GM18909 (cell line): ENCODE measurements at regions not wholly inside any gene's neighbourhood (a gene's known extent, or its start where the extent isn't known, plus 50 kb on each side); places are given as distances from the start of the nearest gene placed in this dataset.
"Not testable (repeated sequence)": the region's sequence is repeated elsewhere in the genome, so short reads cannot be mapped to it uniquely, and the experiment has no call there.

Experiments used
- ATAC-seq: cut with Tn5 transposase; IDR thresholded peaks from one replicate; pipeline ENCODE4 v1.9.1; 2021; ENCODE audit warnings: mild to moderate bottlenecking; ENCODE audit not compliant: unreplicated experiment, poor library complexity

DNA sequence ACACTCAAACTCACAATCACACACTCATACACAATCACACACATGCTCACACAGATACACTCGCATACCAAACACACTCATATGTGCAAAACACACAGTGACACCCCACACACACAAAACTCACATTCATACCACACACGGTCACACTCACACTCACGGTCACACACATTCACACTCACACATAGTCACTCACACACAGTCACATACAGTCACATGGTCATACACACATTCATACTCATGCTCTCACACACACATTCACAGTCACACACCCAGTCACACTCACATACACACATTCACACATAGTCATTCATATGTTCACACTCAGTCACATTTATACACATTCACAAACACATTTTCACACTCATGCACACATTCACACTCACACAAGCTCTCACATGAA, 296.0 kb upstream of the RNF32 start:
- ATAC-seq: no peak

DNA sequence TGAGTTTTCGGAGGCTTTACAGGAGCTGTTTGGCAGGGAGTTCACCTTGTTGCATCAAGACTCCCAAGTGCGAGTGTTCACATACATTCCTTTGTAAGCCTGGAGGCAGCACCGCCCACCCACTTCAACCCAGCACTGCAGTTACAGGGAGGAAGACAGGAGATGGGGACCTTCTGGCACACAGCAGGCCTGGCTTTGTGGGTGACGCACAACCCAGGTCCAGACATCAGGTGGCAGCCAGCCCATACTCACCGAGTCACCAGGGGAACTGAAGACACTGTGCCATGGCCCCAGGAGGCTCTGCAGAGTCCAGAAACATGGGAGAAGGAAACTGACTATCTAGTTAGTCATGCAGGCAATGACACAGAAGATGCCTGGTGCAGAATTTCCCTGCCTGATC, 305.9 kb upstream of the RNF32 start:
- ATAC-seq: no peak

DNA sequence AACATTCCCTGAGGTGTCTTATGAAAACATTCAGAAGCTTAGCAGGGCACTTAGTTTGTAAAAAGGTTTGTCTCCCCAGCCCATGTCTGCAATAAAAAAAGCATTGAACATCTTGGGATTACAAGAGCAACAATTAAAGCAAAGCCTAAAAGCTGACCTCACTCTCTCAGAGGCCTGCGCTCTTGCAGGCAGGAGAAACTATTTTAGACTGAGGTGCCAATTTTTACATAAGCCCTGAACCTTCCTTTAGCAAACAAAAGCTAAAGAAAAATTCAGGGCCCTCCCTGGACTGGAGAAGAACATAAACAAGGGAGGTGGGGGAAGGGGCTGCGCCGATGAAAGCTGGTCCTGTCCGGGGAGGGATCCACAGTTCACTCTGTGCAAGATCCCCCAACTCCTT, 312.7 kb upstream of the RNF32 start:
- no peak for ATAC-seq

DNA sequence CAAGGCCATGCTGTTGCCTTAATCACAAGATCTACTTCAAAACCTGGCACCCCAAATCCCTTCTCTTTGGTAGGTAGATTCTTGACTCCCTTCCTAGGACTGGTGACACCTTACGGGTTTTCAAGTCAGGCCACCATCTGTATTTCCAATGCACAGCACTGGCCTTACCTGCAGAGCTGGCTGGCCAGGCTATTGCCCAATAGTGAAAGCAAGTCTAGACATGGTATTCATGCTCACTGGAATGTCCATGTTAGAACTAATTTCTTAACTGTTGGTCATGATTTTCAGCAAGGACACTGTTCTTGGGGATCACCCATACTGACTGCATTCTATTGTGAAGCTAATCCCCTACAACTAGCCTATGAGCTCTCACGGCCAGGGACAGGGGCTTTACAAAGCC, 313.1 kb upstream of the RNF32 start:
- ATAC-seq: no peak

DNA sequence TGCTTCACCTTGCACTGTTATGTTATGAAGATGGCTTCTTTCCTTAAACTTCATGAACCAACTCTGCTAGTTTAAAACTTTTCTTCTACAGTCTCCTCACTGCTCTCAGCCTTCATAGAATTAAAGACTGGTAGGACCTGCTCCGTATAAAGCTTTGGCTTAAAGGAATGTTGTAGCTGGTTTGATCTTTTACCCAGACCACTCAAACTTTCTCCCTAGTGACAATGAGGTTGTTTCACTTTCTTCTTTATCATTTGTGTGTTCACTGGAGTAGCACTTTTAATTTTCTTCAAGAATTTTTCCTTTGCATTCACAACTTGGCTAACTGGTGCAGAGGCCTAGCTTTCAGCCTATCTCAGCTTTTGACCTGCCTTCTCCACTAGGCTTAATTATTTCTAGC, 316.4 kb upstream of the RNF32 start:
- ATAC-seq: no peak

DNA sequence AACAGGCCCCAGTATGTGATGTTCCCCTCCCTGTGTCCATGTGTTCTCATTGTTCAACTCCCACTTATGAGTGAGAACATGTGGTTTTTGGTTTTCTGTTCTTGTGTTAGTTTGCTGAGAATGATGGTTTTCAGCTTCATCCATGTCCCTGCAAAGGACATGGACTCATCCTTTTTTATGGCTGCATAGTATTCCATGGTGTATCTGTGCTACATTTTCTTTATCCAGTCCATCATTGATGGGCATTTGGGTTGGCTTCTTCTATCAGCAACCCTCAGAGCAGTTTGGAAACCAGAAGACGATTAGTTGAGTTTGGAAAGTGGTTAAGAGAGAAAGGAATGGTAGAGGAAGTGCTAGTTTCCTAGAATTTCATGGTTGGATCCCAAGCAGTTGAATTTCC, 319.1 kb upstream of the RNF32 start:
- ATAC-seq: not testable (repeated sequence)

DNA sequence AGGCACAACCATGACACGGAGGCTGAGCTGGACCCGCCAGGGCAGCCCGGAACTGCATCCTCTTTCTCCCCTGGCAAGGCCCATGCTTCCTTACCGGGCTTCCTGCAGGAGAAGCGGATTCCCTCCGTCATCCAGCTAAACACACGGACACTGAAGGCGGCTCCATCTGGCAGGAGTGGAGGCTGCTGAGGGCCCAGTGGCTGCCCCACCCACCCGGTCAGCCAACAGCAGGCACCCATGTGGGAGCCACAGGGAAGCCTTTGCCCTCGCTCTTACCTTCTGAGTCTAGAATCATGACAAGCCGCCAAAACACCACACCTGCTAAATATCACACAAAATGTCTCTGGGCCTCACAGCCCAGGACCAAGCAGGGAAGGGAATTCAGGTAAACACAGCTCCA, 321.6 kb upstream of the RNF32 start:
- ATAC-seq: no peak

DNA sequence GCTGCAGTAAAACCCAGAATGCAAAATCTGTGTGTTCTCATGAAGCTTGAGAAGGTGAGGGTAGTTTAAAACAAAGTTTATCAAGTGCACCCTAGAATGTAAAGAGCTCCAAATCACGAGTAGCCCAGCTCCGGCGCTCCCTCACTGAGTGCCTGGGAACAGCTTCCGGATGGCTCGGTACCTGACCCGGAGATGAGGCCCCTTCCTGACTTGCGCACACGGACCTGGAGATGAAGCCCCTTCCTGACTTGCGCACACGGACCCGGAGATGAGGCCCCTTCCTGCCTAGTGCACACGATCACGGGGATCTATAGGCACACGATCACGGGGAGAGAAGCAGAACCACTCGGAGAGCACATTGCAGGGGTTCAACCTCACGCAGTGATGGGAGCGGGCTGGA, 322.1 kb upstream of the RNF32 start:
- ATAC-seq: no peak

DNA sequence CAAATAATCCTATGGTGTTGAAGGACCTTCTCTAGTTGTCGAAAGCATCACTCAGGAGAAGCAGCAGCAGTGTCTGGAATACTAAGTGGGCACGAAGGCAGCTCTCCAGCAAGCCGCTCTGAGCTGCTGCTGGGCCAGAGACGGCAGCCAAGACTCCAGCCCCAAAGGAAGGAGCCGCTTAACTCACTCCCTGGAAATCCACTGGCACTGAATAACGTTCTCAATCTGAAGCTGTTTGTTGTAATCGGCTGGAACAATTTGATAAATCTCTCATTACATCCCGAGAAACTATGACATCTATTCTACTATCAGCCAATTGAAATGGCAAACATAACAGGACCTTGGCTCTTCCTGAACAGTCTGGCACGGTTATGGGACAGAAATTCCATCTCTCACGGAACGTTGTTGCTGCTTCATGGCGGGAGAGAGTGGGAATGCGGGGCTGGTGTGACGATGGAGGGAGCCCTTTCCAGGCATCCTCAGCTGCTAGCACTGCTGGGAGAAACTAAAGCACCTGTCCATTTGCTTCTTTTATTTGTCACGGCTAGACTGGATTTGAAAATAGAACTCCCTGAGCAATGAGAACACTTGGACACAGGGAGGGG, 331.5 kb upstream of the RNF32 start:
- ATAC-seq: no peak

DNA sequence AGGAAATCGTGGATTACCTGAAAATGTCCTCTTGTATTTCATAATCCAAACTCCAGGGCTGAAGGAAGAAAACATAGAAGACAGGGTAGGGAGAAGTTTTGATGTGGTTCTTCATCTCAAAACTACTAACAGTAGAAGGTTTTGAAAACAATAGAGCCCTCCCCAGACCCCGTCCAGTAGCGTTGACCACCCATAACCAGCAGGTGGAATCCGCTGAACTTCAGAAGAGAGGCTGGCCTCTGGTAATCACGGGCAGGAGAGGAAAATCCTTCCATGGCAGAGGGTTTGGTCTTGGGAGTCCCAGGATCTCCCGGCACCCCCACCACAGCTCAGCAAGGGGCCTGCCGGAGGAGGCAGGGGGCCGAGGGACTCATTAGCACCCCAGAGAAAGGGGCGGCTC, 333.4 kb upstream of the RNF32 start:
- ATAC-seq: no peak

DNA sequence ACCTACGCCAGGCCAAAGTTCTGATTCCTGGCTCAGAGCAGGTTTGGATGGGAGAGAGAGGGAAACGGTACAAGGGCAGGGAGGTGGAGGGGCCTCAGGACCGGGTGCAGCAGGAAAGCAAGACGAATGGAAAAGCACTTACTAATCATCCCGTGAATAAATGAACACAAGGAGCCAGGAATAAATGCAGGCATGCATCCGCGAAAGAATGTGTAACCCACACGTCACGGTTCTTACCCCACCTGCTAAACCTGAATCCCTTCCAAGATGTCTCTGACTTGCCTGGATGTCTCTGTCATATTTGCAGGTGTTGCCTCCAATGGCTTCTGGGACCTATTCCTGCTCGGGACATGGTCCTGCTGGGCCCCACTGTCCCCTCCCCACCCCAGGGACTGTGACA, 335.2 kb upstream of the RNF32 start:
- ATAC-seq: no peak

DNA sequence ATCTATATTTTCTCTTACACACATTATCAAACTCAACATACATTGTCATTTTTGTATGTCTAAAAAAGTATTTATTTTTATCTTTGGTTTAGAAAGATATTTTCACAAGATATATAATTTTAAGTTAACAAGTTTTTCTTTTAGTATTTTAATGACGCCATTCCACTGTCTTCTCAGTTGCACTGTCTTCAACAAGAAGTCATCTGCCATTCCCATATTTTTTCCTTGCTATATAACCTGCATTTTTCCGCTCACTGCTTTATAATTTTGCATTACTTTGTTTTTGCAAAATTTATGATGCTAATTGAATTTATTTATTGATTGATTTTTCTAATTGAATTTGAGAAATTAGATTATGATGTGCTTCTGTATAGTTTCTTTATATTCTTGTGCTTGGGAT, 357.8 kb upstream of the RNF32 start:
- no peak for ATAC-seq

DNA sequence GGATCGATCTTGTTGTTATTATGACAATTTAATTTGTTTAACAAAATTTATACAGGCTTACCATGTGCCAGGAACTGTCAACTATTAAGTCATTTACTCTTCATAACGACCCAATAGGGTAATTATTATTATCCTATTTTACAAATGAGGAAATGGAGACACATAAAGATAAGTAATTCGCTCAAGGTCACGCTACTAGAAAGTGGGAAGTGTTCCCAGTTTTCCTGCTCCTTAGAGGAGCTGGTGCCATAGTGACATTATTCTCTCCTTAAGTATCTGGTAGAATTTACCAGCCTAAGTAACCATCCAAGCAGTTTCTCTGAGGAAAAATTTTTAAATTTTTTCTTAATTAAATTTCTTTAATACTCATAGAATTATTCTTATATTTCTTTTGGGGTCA, 360.9 kb upstream of the RNF32 start:
- no peak for ATAC-seq

DNA sequence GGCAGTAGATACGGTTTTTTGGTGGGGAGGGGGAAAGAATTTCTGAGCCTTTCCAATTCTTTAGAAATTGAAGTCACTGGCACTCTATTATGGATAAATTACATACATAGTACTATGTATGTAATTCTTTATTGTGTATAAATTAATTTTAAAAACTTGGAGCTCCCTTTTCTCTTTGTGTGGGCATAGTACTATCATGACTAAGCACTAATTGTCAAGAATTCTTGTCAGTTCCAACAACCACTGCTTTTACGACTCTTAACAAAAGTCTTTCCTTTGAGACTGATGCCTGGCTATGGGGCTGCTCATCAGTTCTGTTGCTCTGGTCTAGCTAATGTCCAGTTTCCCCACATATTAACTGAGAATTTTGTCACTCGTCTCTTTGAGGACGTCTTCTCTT, 365.3 kb upstream of the RNF32 start:
- ATAC-seq: no peak

DNA sequence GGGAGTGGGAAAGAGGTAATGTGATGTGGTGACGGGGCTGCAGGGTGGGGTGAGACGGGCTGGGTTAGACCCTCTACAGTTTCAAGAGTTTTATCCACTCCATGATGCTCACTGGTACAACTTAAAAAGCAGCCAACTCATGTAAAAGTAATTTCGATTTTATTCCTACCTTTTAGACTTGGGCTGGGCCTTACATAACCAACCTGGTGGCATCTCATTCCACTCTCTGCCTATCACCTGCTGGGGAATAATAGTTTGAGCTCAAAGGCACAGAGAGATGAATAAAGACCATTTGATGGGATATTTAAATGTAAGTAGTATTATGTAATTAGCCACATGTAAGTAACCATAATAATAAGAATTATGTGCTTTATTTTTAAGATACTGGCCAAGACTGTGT, 366.0 kb upstream of the RNF32 start:
- ATAC-seq: no peak

DNA sequence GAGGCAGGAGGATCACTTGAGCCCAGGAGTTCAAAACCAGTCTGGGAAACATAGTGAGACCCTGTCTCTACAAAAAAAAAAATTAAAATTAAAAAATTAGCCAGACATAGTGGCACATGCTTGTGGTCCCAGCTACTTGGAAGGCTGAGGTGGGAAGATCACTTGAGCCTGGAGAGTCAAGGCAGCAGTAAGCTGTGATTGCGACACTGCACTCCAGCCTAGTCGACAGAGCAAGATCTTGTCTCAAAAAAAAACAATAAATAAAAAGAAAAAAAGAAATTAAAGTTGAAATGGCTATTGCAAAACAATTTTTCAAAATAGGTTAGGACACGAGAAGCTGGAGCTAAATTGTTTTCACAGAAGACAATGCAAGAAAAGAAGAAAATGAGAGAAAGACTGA, 379.0 kb upstream of the RNF32 start:
- ATAC-seq: no peak

DNA sequence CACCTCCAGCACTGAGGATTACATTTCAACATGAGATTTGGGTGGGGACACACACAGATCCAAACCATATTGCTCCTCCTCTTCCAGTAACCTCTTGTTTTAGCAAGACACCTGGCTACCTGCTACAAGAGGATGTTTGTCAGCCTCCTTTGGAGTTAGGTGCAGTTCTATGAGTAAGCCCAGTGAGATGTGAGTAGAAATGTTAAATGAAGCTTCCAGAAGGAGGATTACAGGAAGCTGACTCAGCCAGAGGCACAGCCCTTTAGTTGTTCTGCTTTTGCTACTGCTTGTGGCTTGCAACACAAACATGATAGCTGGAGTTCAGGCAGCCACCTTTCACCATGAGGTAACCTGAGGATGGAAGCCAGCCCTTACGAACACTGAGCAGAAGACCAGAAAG, 382.7 kb upstream of the RNF32 start:
- ATAC-seq: no peak

DNA sequence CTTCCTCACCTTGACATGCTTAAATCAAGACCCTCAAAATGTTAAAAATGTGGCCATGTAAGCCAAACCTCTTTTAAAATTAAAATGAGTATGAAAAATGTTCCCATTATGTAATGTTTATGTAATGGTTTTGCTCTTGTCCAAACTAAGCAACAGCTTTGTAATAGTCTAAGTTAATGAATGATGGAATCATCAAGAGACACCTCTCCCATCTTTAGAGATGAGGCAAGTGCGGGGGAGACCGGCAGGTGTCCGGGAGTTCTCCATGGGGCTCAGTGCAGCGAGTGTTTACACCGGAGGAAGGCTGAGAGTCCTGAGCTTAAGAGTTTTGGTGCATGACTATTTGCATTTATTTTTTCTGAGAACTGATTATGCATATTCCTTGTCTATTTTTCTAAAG, 384.9 kb upstream of the RNF32 start:
- ATAC-seq: no peak

DNA sequence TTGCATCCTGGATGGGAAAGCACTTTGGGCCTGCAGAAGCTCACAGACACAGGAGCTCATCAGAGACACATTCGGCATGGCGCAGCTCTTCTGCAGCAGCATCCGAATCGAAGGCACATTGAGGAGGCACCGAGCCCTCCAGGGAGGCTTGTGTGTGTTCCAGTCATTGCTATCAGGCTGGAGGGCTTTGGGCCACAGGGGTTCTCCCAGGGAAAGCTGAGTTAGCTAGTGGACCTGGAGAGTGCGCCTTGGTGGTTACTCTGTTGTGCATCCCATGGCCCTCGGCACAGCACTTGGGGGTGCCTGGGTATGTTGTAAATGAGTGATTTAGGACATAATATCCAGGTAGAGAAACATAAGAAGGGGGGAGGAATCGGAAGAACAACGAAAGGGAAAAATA, 388.7 kb upstream of the RNF32 start:
- no peak for ATAC-seq

DNA sequence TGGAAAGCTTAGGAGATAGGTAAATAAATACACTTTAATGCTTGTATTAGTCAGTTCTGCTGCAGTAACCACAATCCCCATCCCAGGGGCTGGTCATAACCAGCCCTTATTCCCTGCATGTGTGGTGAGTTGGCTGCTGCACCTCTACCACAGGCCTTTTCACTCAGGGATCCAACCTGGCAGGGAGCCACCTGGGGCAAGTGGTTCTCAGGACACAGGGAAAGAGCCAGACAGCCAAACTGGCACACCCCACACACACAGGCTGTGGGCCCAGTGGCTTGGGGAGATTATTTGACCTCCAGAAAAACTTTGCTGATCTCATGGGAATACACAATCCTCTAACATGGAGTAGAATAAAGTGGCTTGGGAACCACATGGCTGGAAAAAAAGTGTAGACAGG, 400.0 kb upstream of the RNF32 start:
- no peak for ATAC-seq

DNA sequence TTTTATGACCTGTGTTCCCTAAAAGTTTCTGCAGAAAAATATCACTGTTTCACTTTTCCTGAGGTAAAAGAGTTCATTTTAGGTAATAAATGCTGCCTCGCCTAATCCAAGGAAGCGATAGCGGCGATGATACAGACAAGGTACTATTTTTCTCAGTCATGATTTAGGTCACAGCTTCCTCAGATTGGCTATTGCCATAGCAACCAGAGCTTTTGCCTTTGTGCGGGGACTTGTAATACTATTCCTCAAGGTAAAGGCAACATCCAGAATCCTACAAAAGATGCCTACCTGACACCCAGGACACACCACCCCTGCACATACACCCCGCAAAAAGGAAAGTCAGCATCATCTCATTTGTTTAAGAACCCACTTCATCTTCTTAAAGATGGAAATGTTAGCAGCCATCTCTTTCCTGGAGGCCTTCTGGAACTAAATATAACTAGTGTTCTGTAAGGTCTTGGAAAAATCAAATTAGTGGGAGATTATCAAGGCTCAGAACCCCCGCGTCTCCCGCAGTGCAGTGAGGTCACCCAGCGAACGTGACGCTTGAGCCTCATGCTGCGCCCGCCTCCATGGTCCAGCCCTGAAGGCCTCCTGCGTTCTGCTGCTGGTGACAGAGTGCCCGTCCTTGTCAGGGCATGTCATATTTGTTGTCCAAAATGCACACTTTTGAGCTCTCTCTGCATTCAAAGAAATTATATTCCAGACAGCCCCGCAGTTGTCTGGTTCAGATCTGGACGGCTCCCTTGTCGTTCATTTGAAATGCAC, 402.0 kb upstream of the RNF32 start:
- ATAC-seq: no peak

DNA sequence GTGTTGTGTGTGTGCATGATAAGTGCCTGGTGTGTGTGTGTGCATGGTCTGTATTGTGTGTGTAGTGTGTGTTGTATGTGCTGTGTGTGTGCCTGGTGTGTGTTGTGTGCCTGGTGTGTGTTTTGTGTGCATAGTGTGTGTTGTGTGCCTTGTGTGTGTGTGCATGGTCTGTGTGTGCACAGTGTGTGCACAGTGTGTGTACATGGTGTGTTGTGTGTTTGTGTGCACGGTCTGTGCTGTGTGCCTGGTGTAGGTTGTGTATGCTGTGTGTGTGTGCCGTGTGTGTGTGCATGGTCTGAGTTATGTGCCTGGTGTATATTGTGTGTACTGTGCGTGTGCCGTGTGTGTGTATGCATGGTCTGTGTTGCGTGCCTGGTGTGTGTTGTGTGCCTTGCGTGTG, 403.0 kb upstream of the RNF32 start:
- ATAC-seq: no peak
